IMR-90 (cell line): ENCODE measurements at regions not wholly inside any gene's neighbourhood (a gene's known extent, or its start where the extent isn't known, plus 50 kb on each side); places are given as distances from the start of the nearest gene placed in this dataset.
"Not testable (repeated sequence)": the region's sequence is repeated elsewhere in the genome, so short reads cannot be mapped to it uniquely, and the experiment has no call there.

Experiments
- ATAC-seq: fragments of 200-7000 bp; cut with Tn5 transposase; 2 replicates; pipeline ENCODE4 v1.9.1; 2020; ENCODE audit warnings: low read depth, mild to moderate bottlenecking, moderate library complexity
- BruUV-seq: library from RNA; stranded (reverse); fragments of 400-500 nt; replicated peaks from 2 replicates; lab custom pipeline; 2021; lab: Mats Ljungman, UMichigan
- CTCF ChIA-PET: fragments of 300-600 bp; formaldehyde crosslinking; extraction: SDS; loops from one replicate; lab custom pipeline; 2021; ENCODE audit warnings: antibody characterized with exemption; lab: Yijun Ruan, JAX
- POLR2A ChIA-PET: fragments of 300-600 bp; sonication (Branson Sonifier 250); formaldehyde crosslinking; loops from one replicate; lab custom pipeline; 2022; ENCODE audit warnings: antibody characterized with exemption; ENCODE audit not compliant: unreplicated experiment; lab: Charles Lee
- DNase-seq: peaks from one replicate; pipeline ENCODE4 v3.0.0; 2013
- H2AFZ ChIP-seq: replicated peaks from 2 replicates; pipeline ENCODE3; 2013; ENCODE audit warnings: low read length, mild to moderate bottlenecking; ENCODE audit not compliant: poor library complexity
- H2AK5ac ChIP-seq: 2 replicates; pipeline ENCODE4 v1.6.1; 2013; ENCODE audit warnings: low read depth, low read length, inconsistent platforms
- H2AK9ac ChIP-seq: replicated peaks from 2 replicates; pipeline ENCODE3; 2013; ENCODE audit warnings: mild to moderate bottlenecking, low read depth, low read length, moderate library complexity; ENCODE audit not compliant: poor library complexity
- H2BK120ac ChIP-seq: 2 replicates; pipeline ENCODE4 v1.6.1; 2013; ENCODE audit warnings: low read depth, low read length, inconsistent platforms
- H2BK15ac ChIP-seq: 3 replicates; pipeline ENCODE4 v1.6.1; 2013; ENCODE audit warnings: low read depth, low read length, inconsistent platforms
- H2BK20ac ChIP-seq: 2 replicates; pipeline ENCODE4 v1.6.1; 2013; ENCODE audit warnings: low read depth, mild to moderate bottlenecking, inconsistent platforms, low read length, moderate library complexity
- H2BK5ac ChIP-seq: 2 replicates; pipeline ENCODE4 v1.6.1; 2013; ENCODE audit warnings: mild to moderate bottlenecking, low read depth, low read length, inconsistent platforms; ENCODE audit not compliant: poor library complexity, severe bottlenecking
- H3K14ac ChIP-seq: replicated peaks from 2 replicates; pipeline ENCODE4 v1.6.1; 2013; ENCODE audit warnings: low read depth, low read length, inconsistent platforms
- H3K18ac ChIP-seq: 2 replicates; pipeline ENCODE4 v1.6.1; 2013; ENCODE audit warnings: low read depth, low read length, control low read depth
- H3K23ac ChIP-seq: 2 replicates; pipeline ENCODE4 v1.6.1; 2013; ENCODE audit warnings: low read depth, low read length, inconsistent platforms
- H3K27ac ChIP-seq: 2 replicates; pipeline ENCODE4 v1.5.1; 2013; ENCODE audit warnings: mild to moderate bottlenecking, control low read depth, low read length; ENCODE audit not compliant: insufficient read depth
- H3K27me3 ChIP-seq: 2 replicates; pipeline ENCODE4 v1.6.1; 2013; ENCODE audit warnings: low read length; ENCODE audit not compliant: control insufficient read depth, insufficient read depth
- H3K36me3 ChIP-seq: 2 replicates; pipeline ENCODE4 v1.6.1; 2013; ENCODE audit warnings: low read length, mixed read lengths; ENCODE audit not compliant: control insufficient read depth, insufficient read depth
- H3K4ac ChIP-seq: 2 replicates; pipeline ENCODE4 v1.6.1; 2013; ENCODE audit warnings: low read depth, low read length, inconsistent platforms
- H3K4me1 ChIP-seq: 2 replicates; pipeline ENCODE4 v1.6.1; 2013; ENCODE audit warnings: low read length, mixed read lengths; ENCODE audit not compliant: control insufficient read depth, insufficient read depth
- H3K4me2 ChIP-seq: 2 replicates; pipeline ENCODE4 v1.6.1; 2013; ENCODE audit warnings: low read depth, mild to moderate bottlenecking, control low read depth, low read length, moderate library complexity
- H3K4me3 ChIP-seq: 2 replicates; pipeline ENCODE4 v1.5.1; 2013; ENCODE audit warnings: low read depth, mild to moderate bottlenecking, control low read depth, low read length, moderate library complexity; ENCODE audit not compliant: insufficient read depth
- H3K56ac ChIP-seq: 2 replicates; pipeline ENCODE4 v1.6.1; 2013; ENCODE audit warnings: low read length, inconsistent platforms; ENCODE audit not compliant: insufficient read depth; ENCODE audit errors: extremely low read depth
- H3K79me1 ChIP-seq, 2 experiments: 2 replicates each; pipeline ENCODE4 v1.6.1; 2013; ENCODE audit warnings: low read length in 2 of 2, inconsistent platforms in 1 of 2, low read depth in 1 of 2
- H3K9ac ChIP-seq: 2 replicates; pipeline ENCODE4 v1.6.1; 2013; ENCODE audit warnings: low read depth, low read length, control low read depth
- H3K9me1 ChIP-seq: 2 replicates; pipeline ENCODE4 v1.6.1; 2013; ENCODE audit warnings: low read length, inconsistent platforms; ENCODE audit not compliant: insufficient read depth
- H3K9me3 ChIP-seq: 2 replicates; pipeline ENCODE4 v1.6.1; 2013; ENCODE audit warnings: low read length; ENCODE audit not compliant: control insufficient read depth, insufficient read depth
- H4K20me1 ChIP-seq: 2 replicates; pipeline ENCODE4 v1.6.1; 2013; ENCODE audit warnings: low read length, inconsistent platforms; ENCODE audit not compliant: insufficient read depth
- H4K5ac ChIP-seq: 2 replicates; pipeline ENCODE4 v1.6.1; 2013; ENCODE audit warnings: mild to moderate bottlenecking, low read depth, low read length, control low read depth
- H4K8ac ChIP-seq, 2 experiments: 2 replicates each; pipeline ENCODE4 v1.6.1; 2013; ENCODE audit warnings: low read depth in 2 of 2, low read length in 2 of 2, control low read depth in 1 of 2, inconsistent platforms in 1 of 2
- H4K91ac ChIP-seq: 2 replicates; pipeline ENCODE4 v1.6.1; 2013; ENCODE audit warnings: low read depth, low read length, inconsistent platforms; ENCODE audit not compliant: insufficient read depth
- WGBS, 2 experiments: methylation state at CpG; one replicate each; pipeline versions ENCODE4 v1.1.5 to v1.1.7; 2013; ENCODE audit warnings: missing lambda C conversion rate in 2 of 2; ENCODE audit not compliant: insufficient read length in 1 of 2; ENCODE audit errors: extremely low coverage in 2 of 2; 5-methylcytosine and 5-hydroxymethylcytosine counted together
- dilution Hi-C: fragments of 300-500 bp; cut with HindIII; formaldehyde crosslinking; loops from one replicate; pipeline ENCODE4 v1.14.3; 2018; ENCODE audit warnings: low sequenced_read_pairs; ENCODE audit not compliant: unreplicated experiment
- in situ Hi-C: fragments of 300-500 bp; cut with MboI; formaldehyde crosslinking; loops from 3 replicates; pipeline ENCODE4 v1.14.3; 2019; ENCODE audit warnings: low sequenced_read_pairs, inconsistent platforms, mixed read lengths
- intact Hi-C: fragments of 100-400 bp; cut with micrococcal nuclease; formaldehyde crosslinking; loops from 2 replicates; pipeline ENCODE4 v1.10.0; 2022

DNA sequence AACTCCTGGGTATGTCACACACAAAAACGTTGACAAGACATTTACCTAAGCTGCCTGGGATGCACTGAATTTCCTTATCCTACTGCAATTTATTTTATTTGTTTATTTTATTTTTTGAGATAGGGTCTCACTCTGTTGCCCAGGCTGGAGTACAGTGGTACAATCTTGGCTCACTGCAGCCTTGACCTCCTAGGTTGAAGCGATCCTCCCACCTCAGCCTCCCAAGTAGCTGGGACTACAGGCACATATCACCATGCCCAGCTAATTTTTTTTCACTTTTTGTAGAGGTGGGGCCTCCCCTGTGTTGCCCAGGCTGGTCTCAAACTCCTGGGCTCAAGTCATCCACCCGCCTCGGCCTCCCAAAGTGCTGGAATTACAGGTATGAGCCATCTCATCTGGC lies 147.5 kb upstream of the SOD1 start:
- H2AK9ac ChIP-seq, H3K23ac ChIP-seq, H2BK20ac ChIP-seq, H2AK5ac ChIP-seq, H3K79me1 ChIP-seq, H2BK120ac ChIP-seq, H2BK5ac ChIP-seq, H3K18ac ChIP-seq, H3K4me2 ChIP-seq, H4K20me1 ChIP-seq, H3K4me3 ChIP-seq, POLR2A ChIA-PET, H3K27ac ChIP-seq, H3K27me3 ChIP-seq, dilution Hi-C loops, H3K4me1 ChIP-seq, H3K9ac ChIP-seq, H3K56ac ChIP-seq, H3K9me3 ChIP-seq, in situ Hi-C loops, H4K8ac ChIP-seq, BruUV-seq, H3K36me3 ChIP-seq, intact Hi-C loops, H4K91ac ChIP-seq, H2AFZ ChIP-seq, H3K4ac ChIP-seq, DNase-seq, H4K5ac ChIP-seq, H3K9me1 ChIP-seq, H2BK15ac ChIP-seq, ATAC-seq, H3K14ac ChIP-seq: not testable (repeated sequence)
- CTCF ChIA-PET, result interaction anchor here (0.5 kb wide), 1 partner anchor 10 kb away, joined by 4 read pairs; no protein-coding TSS in a partner anchor
- WGBS, 2 experiments, result no CpG with 5 or more reads among the region's 4 CpGs
